H4 (cell line): ENCODE measurements at regions not wholly inside any gene's neighbourhood (a gene's known extent, or its start where the extent isn't known, plus 50 kb on each side); places are given as distances from the start of the nearest gene placed in this dataset.
A peak's percentile ranks its signal among the peaks of the same experiment; 100 is the strongest.
"Not testable (repeated sequence)": the region's sequence is repeated elsewhere in the genome, so short reads cannot be mapped to it uniquely, and the experiment has no call there.

ENCODE experiments used
- DNase-seq: peaks from one replicate; pipeline ENCODE4 v3.0.0-alpha.2; 2015; ENCODE audit warnings: low spot score

DNA sequence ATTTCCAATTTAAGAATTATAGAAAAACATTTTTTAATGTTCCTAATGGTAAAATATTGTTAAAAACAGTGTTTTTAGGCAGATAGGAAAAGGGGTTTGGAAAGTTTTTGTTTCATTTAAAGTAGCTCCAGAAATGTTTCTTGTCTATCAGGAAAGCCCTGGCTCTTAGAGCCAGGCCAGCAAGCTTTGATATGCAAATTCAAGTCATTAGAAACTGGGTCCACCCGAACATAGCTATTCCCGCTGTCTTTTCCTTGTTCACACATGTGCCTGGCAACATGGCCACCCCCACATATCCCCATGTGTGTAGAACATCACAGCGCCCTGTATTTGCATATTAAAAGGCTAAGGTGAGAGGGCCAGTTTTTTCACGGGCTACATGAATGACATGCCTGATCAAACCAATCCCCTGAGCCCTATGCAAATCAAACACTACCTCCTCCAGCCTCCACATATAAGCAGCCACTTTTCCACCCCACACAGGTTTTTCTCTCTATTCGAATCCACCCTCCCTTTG, 925.3 kb upstream of the CDH10 start:
- DNase-seq, result no peak

DNA sequence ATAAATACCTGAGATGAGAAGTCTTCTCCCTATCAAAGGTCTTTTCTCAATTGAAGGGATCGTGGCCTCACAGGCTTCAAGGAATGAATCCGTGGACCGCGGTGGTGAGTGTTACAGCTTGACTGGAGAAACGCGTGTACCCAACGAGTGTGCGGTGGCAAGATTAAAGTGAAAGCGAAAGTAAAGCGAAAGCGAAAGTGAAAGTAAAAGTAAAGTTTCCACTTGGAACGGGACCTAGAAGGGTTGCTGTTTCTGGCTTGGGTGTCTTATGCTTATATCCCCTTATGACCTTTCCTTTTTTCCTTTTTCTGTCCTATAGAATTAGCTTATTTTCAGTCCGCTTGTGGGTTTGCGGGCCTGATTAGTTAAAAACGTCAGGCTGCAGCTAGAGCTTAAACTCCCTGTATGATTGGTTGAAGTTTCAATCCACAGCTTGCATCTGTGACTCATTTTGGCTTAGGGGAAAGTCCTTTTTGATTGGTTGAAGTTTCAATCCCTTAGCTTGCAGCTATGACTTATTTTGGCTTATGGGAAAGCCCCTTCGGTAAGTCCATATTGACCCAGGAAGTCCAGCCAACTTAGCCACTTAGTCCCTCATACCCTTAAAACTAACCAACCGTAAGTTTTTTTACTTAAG, 924.3 kb upstream of the CDH10 start:
- DNase-seq, result peak; percentile 11

DNA sequence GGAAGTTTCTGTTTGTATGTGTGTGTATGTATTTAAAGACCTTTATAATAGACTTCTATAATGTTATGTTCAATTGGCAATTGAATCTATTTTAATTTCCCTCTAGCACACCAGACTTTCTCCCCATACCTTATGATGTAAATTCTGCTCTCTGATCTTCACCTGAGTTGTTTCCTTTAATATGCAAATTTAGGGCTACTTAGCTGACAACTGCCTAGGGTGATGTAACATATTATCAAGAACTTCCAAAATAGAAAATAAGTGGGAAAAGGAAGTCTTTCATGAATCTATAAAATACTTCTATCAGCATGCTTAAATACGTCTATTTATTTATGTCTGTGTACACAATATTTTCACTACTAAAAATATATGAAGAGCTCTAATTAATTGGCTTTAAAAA, 923.5 kb upstream of the CDH10 start:
- DNase-seq, result no peak

DNA sequence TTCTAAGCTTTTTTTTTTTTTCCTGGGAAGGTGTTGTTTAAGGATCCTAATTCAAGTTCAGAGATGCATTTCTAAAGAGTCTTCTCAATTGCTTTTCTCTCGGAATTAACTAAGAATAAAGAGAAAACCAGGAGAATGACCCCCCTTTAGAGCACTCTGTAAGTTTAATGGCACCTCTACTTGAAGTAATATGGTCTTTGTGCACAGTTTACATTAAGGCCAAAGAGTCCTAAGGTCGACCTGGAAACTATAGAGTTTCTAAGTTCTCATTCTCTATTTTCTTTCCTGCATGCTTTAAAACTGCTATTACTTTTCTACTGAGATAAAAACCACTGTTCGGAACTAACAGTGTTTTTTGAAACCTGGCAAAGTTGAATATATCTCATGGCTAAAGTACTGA, 923.1 kb upstream of the CDH10 start:
- DNase-seq, result no peak

DNA sequence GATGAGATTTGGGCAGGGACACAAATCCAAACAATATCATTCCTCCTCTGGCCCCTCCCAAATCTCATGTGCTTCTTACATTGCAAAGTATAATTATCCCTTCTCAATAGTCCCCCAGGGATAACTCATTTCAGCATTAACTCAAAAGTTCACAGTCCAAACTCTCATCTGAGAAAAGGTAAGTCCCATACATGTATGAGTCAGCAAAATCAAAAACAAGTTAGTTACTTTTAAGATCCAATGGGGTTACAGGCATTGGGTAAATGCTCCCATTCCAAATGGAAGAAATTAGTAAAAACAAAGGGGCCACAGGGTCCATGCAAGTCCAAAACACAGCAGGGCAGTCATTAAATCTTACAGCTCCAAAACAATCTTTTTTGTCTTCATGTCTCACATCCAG, 917.9 kb upstream of the CDH10 start:
- no peak for DNase-seq

DNA sequence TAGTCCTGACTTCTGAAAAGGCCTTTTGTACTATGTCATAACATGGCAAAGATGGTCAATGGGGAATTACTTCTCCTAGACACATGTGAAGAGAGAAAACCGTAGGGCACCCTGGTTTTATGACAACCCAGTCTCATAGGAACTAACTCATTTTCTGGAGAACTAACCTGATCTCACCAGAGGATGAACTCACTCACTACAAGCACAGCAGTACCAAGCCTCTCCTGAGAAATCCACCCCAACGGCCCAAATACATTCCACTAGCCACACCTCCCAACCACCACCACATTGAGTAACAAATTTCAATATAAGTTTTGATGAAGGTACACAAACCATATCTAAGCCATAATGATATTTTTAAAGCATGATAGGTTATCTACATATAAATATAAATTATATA, 909.3 kb upstream of the CDH10 start:
- no peak for DNase-seq

- no peak for DNase-seq
Measured at GRCh38 chr5:25552871-25553481, 908.2 kb upstream of the CDH10 start.

- no peak for DNase-seq
Measured at GRCh38 chr5:25550793-25551192, 906.0 kb upstream of the CDH10 start.

DNA sequence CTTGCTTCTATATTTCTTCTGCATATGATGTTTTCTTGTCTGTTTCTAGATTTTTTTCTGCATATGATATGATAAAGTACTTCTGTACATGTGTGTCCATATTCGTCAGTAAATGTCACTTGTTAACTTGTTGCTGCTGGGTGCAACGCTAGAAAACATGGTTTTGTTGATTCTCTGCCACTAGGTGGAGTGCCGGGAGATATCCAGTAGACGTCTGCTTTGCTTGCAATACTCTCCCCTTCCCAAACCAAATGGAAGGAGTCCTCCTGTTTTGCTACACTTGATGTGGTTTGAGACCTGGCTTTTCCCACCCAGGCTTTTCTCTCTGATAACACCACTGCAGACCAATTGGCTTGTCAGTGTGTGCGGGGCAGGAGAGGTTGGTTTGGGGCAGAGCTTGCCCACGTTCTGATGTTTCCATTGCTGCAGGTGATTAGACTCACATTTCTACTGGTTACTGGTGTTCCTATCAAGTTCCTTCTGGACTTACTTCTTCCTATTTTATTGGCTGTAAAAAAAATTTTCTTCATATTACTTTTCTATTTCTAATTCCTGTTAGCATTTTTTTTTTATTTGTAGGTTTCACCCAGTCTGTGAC, 900.0 kb upstream of the CDH10 start:
- DNase-seq, result peak; percentile 66

DNA sequence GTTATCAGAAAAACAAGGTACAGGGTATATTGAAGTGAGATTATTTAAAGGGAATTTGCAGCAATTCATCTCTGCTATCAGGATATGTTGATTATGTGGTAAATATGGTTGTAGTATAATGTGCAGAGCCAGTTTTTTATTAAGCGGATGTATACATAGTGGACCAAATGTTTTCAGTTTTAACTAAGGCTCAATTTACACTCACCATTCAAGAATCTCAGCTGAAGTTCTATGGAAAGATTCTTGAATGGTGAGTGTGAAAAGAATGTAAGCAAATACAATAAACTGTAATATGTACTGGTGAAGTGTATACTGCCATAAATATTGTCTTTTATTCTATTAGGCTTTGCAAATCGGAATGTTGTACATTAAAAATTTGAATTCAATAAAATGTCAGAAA, 895.9 kb upstream of the CDH10 start:
- peak; percentile 18 for DNase-seq

GRCh38 chr5:25539536-25539935, 894.8 kb upstream of the CDH10 start:
- DNase-seq, result no peak

DNA sequence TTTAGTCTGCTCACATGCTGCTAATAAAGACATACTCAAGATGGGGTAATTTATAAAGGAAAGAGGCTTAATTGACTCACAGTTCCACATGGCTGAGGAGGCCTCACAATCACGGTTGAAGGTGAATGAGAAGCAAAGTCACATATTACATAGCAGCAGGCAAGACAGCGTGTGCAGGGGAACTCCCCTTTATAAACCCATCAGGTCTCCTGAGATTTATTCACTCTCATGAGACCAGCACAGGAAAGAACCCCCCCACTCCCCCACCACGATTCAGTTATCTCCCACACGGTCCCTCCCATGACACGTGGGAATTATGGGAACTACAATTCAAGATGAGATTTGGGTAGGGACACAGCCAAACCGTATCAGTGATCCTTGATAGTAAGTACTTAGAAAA, 891.7 kb upstream of the CDH10 start:
- DNase-seq, result not testable (repeated sequence)

DNA sequence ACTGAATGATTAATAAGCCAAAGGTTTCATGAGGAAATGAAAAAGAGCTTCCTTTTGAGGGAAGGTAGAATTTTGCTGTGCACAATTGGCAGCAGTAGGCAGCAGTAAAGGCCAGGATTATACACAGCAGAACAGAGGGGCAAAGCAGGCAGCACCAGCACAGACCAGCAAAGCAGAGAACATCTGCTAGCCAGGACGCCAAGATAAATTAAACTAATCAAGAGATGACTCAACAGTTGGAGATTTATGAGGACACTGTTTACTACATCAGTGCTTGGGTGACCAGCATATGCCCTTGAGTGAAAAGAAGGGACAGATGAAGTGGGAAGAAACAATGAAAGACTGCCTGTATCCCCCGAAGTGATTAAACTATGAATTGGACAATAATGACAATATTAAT, 871.4 kb upstream of the CDH10 start:
- peak; percentile 41 for DNase-seq

- DNase-seq, result no peak
Measured at GRCh38 chr5:25515525-25515924, 870.7 kb upstream of the CDH10 start.

DNA sequence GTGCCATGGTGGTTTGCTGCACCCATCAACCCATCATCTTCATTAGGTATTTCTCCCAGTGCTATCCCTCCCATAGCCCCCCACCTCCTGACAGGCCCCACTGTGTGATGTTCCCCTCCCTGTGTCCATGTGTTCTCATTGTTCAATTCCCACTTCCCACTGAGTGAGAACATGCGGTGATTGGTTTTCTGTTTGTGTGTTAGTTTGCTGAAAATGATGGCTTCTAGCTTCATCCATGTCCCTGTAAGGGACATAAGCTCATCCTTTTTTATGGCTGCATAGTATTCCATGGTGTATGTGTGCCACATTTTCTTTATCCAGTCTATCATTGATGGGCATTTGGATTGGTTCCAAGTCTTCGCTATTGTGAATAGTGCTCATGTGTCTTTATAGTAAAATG, 865.9 kb upstream of the CDH10 start:
- DNase-seq, result not testable (repeated sequence)

GRCh38 chr5:25508011-25508410, 863.2 kb upstream of the CDH10 start:
- DNase-seq, result not testable (repeated sequence)

DNA sequence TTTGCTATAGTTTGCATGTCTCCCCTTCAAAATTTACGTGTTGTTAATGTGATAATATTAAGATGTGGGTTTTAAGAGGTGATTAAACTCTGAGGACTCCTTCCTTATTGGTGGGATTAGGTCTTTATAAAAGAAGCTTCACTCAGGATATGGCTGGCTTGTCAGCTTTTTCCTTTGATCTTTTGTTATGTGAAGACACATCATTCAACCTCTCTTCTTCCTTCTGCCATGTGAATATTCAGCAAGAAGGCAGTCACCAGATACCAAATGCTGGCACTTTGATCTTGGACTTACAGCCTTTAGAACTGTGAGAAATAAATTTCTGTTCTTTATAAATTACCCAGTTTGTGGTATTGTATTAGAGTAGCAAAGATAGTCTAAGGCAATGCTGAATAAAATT, 855.9 kb upstream of the CDH10 start:
- no peak for DNase-seq

- peak; percentile 67 for DNase-seq
Measured at GRCh38 chr5:25489834-25490538, 845.2 kb upstream of the CDH10 start.

- no peak for DNase-seq
Measured at GRCh38 chr5:25488119-25488518, 843.3 kb upstream of the CDH10 start.

DNA sequence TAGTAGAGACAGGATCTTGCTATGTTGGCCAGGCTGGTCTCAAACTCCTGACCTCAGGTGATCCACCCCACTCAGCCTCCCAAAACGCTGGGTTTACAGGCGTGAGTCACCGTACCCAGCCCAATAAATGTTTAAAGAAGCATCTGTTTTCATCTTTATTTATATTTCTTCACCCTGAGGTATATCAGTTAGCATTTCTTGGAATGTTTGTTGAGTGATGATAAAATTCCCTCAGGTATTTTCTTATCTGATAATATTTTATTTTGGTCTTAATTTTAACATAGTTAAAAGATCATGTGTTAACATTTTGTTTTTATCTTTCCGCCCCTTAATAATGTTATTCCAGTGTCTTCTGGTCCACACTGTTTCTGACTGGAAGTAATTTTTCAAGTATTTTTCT, 839.6 kb upstream of the CDH10 start:
- no peak for DNase-seq

DNA sequence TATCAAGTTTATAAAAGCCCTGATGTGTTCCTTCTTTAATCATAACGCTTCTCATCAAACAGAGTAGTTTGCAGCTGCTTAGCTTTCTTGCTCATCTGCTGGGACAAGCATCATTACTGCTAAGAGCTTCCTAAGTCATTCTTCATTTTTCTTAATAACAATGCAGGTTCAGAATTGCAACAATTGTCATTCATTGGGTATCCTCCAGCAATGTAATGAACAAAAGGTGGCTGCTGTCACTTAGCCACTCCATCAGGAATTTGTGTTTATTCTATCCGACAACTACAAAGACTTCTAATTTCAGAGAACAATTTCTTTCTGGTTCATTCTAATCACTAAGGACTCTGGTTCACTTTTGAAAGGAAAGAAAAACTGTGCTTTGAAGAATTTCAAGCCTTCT, 836.7 kb upstream of the CDH10 start:
- no peak for DNase-seq

GRCh38 chr5:25459082-25459481, 814.3 kb upstream of the CDH10 start:
- no peak for DNase-seq

- DNase-seq, result no peak
Measured at GRCh38 chr5:25458628-25459027, 813.9 kb upstream of the CDH10 start.
